ENCODE measurements at regions not wholly inside any gene's neighbourhood (a gene's known extent, or its start where the extent isn't known, plus 50 kb on each side); places are given as distances from the start of the nearest gene placed in this dataset.

- POLR2A ChIA-PET: no interaction called here
- Mint-ChIP-seq H3K27ac (no peak overlapping the region), H3K27me3 (ENCODE audit: low read depth) (peaks cover 4% of the 10 kb centered on the region), H3K36me3 (ENCODE audit: low read depth) (no peaks in the 10 kb centered on the region), H3K9me3 (ENCODE audit: insufficient read depth) (no peaks in the 10 kb centered on the region), H3K4me1 (ENCODE audit: low read depth) (peaks cover 2% of the 10 kb centered on the region), H3K4me3 (no peak overlapping the region)
- CTCF ChIA-PET: no interaction called here
- no peak for ATAC-seq
- no peak for DNase-seq
Measured at GRCh38 chr7:152989889-152990380, 230.4 kb downstream of the ACTR3B start.

- CTCF ChIA-PET: no interaction called here
- Mint-ChIP-seq H3K9me3 (ENCODE audit: insufficient read depth) (no peaks in the 10 kb centered on the region), H3K4me1 (ENCODE audit: low read depth) (no peaks in the 10 kb centered on the region), H3K27me3 (ENCODE audit: low read depth) (no peaks in the 10 kb centered on the region), H3K27ac (no peak overlapping the region), H3K4me3 (no peak overlapping the region), H3K36me3 (ENCODE audit: low read depth) (no peaks in the 10 kb centered on the region)
- ATAC-seq (no peak), DNase-seq (no peak)
- POLR2A ChIA-PET: no interaction called here
Measured at GRCh38 chr7:152998420-152998819, 238.9 kb downstream of the ACTR3B start.

- no peaks in the 10 kb centered on the region for H3K9me3 Mint-ChIP-seq (ENCODE audit: insufficient read depth)
Measured at GRCh38 chr7:153002115-153002514, 242.6 kb downstream of the ACTR3B start.

GRCh38 chr7:153002572-153002971, 243.0 kb downstream of the ACTR3B start:
- DNase-seq: no peak
- POLR2A ChIA-PET: no interaction called here
- CTCF ChIA-PET: no interaction called here
- Mint-ChIP-seq H3K4me1 (ENCODE audit: low read depth) (no peaks in the 10 kb centered on the region), H3K4me3 (no peak overlapping the region), H3K9me3 (ENCODE audit: insufficient read depth) (no peaks in the 10 kb centered on the region), H3K27me3 (ENCODE audit: low read depth) (no peaks in the 10 kb centered on the region), H3K36me3 (ENCODE audit: low read depth) (no peaks in the 10 kb centered on the region), H3K27ac (no peak overlapping the region)
- no peak for ATAC-seq

More at GRCh38 chr7:153002115-153002514, 242.6 kb downstream of the ACTR3B start:
- H3K27me3 Mint-ChIP-seq (ENCODE audit: low read depth): no peaks in the 10 kb centered on the region
- no peaks in the 10 kb centered on the region for H3K4me1 Mint-ChIP-seq (ENCODE audit: low read depth)
- no peak for ATAC-seq
- POLR2A ChIA-PET: no interaction called here
- CTCF ChIA-PET: no interaction called here
- no peak for DNase-seq
- H3K27ac Mint-ChIP-seq: no peak overlapping the region
- no peaks in the 10 kb centered on the region for H3K36me3 Mint-ChIP-seq (ENCODE audit: low read depth)
- H3K4me3 Mint-ChIP-seq: no peak overlapping the region

- H3K36me3 Mint-ChIP-seq (ENCODE audit: low read depth): no peaks in the 10 kb centered on the region
- H3K9me3 Mint-ChIP-seq (ENCODE audit: insufficient read depth): no peaks in the 10 kb centered on the region
- no peak overlapping the region for H3K4me3 Mint-ChIP-seq
- ChIA-PET CTCF (no interaction called here), POLR2A (interaction anchor here (0.7 kb wide), 1 partner anchor 25 kb away, joined by 6 read pairs; no protein-coding TSS in a partner anchor)
- DNase-seq: no peak
- H3K27ac Mint-ChIP-seq: no peak overlapping the region
- H3K27me3 Mint-ChIP-seq (ENCODE audit: low read depth): no peaks in the 10 kb centered on the region
- no peaks in the 10 kb centered on the region for H3K4me1 Mint-ChIP-seq (ENCODE audit: low read depth)
- no peak for ATAC-seq
Measured at GRCh38 chr7:153004341-153004740, 244.8 kb downstream of the ACTR3B start.

- no peak for DNase-seq
- Mint-ChIP-seq H3K4me3 (no peak overlapping the region), H3K9me3 (ENCODE audit: insufficient read depth) (no peaks in the 10 kb centered on the region), H3K27me3 (ENCODE audit: low read depth) (no peaks in the 10 kb centered on the region), H3K27ac (no peak overlapping the region), H3K4me1 (ENCODE audit: low read depth) (no peaks in the 10 kb centered on the region), H3K36me3 (ENCODE audit: low read depth) (no peaks in the 10 kb centered on the region)
- ChIA-PET POLR2A (no interaction called here), CTCF (no interaction called here)
- ATAC-seq: no peak
Measured at GRCh38 chr7:153005750-153006435, 246.3 kb downstream of the ACTR3B start.

- ATAC-seq (no peak), DNase-seq (no peak)
- Mint-ChIP-seq H3K27ac (no peak overlapping the region), H3K9me3 (ENCODE audit: insufficient read depth) (no peaks in the 10 kb centered on the region), H3K4me1 (ENCODE audit: low read depth) (no peaks in the 10 kb centered on the region), H3K27me3 (ENCODE audit: low read depth) (no peaks in the 10 kb centered on the region), H3K4me3 (no peak overlapping the region), H3K36me3 (ENCODE audit: low read depth) (no peaks in the 10 kb centered on the region)
- ChIA-PET CTCF (no interaction called here), POLR2A (no interaction called here)
Measured at GRCh38 chr7:153006452-153006851, 246.9 kb downstream of the ACTR3B start.

GRCh38 chr7:153006911-153007310, 247.4 kb downstream of the ACTR3B start:
- ChIA-PET CTCF (no interaction called here), POLR2A (no interaction called here)
- Mint-ChIP-seq H3K27me3 (ENCODE audit: low read depth) (no peaks in the 10 kb centered on the region), H3K9me3 (ENCODE audit: insufficient read depth) (no peaks in the 10 kb centered on the region), H3K4me3 (no peak overlapping the region), H3K36me3 (ENCODE audit: low read depth) (no peaks in the 10 kb centered on the region), H3K4me1 (ENCODE audit: low read depth) (no peaks in the 10 kb centered on the region), H3K27ac (no peak overlapping the region)
- DNase-seq (no peak), ATAC-seq (no peak)

- ATAC-seq (no peak), DNase-seq (no peak)
- ChIA-PET POLR2A (no interaction called here), CTCF (no interaction called here)
- Mint-ChIP-seq H3K4me1 (ENCODE audit: low read depth) (no peaks in the 10 kb centered on the region), H3K36me3 (ENCODE audit: low read depth) (no peaks in the 10 kb centered on the region), H3K27me3 (ENCODE audit: low read depth) (no peaks in the 10 kb centered on the region), H3K9me3 (ENCODE audit: insufficient read depth) (no peaks in the 10 kb centered on the region), H3K4me3 (no peak overlapping the region), H3K27ac (no peak overlapping the region)
Measured at GRCh38 chr7:153010416-153010815, 250.9 kb downstream of the ACTR3B start.

GRCh38 chr7:153012203-153012602, 252.7 kb downstream of the ACTR3B start:
- ChIA-PET CTCF (no interaction called here), POLR2A (no interaction called here)
- no peaks in the 10 kb centered on the region for H3K9me3 Mint-ChIP-seq (ENCODE audit: insufficient read depth)
- no peak overlapping the region for H3K27ac Mint-ChIP-seq
- ATAC-seq: no peak
- H3K27me3 Mint-ChIP-seq (ENCODE audit: low read depth): no peaks in the 10 kb centered on the region
- H3K36me3 Mint-ChIP-seq (ENCODE audit: low read depth): no peaks in the 10 kb centered on the region
- DNase-seq: no peak
- H3K4me3 Mint-ChIP-seq: no peak overlapping the region
- no peaks in the 10 kb centered on the region for H3K4me1 Mint-ChIP-seq (ENCODE audit: low read depth)

GRCh38 chr7:153017223-153017622, 257.7 kb downstream of the ACTR3B start:
- no peaks in the 10 kb centered on the region for H3K4me1 Mint-ChIP-seq (ENCODE audit: low read depth)
- H3K27ac Mint-ChIP-seq: no peak overlapping the region
- no peak overlapping the region for H3K4me3 Mint-ChIP-seq
- no peaks in the 10 kb centered on the region for H3K9me3 Mint-ChIP-seq (ENCODE audit: insufficient read depth)
- POLR2A ChIA-PET: no interaction called here
- no peaks in the 10 kb centered on the region for H3K27me3 Mint-ChIP-seq (ENCODE audit: low read depth)
- no peak for ATAC-seq
- CTCF ChIA-PET: no interaction called here
- H3K36me3 Mint-ChIP-seq (ENCODE audit: low read depth): no peaks in the 10 kb centered on the region
- no peak for DNase-seq

- ATAC-seq (no peak), DNase-seq (no peak)
- no peaks in the 10 kb centered on the region for H3K36me3 Mint-ChIP-seq (ENCODE audit: low read depth)
- no peak overlapping the region for H3K4me3 Mint-ChIP-seq
- no peaks in the 10 kb centered on the region for H3K27me3 Mint-ChIP-seq (ENCODE audit: low read depth)
- CTCF ChIA-PET: no interaction called here
- POLR2A ChIA-PET: no interaction called here
- no peaks in the 10 kb centered on the region for H3K9me3 Mint-ChIP-seq (ENCODE audit: insufficient read depth)
- H3K4me1 Mint-ChIP-seq (ENCODE audit: low read depth): no peaks in the 10 kb centered on the region
- no peak overlapping the region for H3K27ac Mint-ChIP-seq
Measured at GRCh38 chr7:153021542-153021941, 262.0 kb downstream of the ACTR3B start.

- Mint-ChIP-seq H3K4me3 (no peak overlapping the region), H3K36me3 (ENCODE audit: low read depth) (no peaks in the 10 kb centered on the region), H3K4me1 (ENCODE audit: low read depth) (no peaks in the 10 kb centered on the region), H3K27me3 (ENCODE audit: low read depth) (no peaks in the 10 kb centered on the region), H3K9me3 (ENCODE audit: insufficient read depth) (no peaks in the 10 kb centered on the region), H3K27ac (no peak overlapping the region)
- ChIA-PET POLR2A (no interaction called here), CTCF (no interaction called here)
- no peak for ATAC-seq
- DNase-seq: no peak
Measured at GRCh38 chr7:153022475-153023193, 263.1 kb downstream of the ACTR3B start.

Data from activated CD8-positive, alpha-beta T cell treated with anti-CD3 and anti-CD28 coated beads, Interleukin-2, amount 10 ng/mL, durations not matched to agents 7 days and 5 days (primary cell).